Amygdala (tissue), 56 donors: ENCODE measurements at regions not wholly inside any gene's neighbourhood (a gene's known extent, or its start where the extent isn't known, plus 50 kb on each side); places are given as distances from the start of the nearest gene placed in this dataset.

ENCODE experiments used
- DNase-seq, 56 donors: peaks; one replicate each; lab custom pipeline; 2025; lab: John Stamatoyannopoulos, UW

- no peak for DNase-seq
Measured at GRCh38 chr21:34311561-34312330, 52.1 kb upstream of the KCNE2 start.

DNA sequence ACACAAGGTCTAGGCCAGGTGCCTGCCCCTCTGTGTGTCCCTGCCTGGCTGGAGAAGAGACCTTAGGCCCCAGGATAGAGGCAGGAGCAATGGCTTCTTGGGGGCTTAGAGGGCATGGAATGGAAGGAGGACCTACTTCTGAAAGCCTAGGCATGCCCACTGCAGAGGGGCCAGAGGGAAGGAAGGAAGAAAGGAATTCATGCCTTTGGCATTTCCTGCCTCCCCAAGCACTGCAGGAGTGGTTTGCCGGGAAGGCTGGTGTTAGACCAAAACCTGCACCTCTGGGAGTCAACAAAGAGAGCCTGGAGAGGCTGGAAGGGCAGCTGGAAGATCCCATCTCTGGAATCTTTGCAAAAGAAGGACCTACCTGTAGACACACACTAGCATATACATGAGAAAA lies 50.7 kb upstream of the KCNE2 start:
- no peak for DNase-seq
